H9 (cell line): ENCODE measurements at regions not wholly inside any gene's neighbourhood (a gene's known extent, or its start where the extent isn't known, plus 50 kb on each side); places are given as distances from the start of the nearest gene placed in this dataset.

Experiments
- DNase-seq: peaks from one replicate; pipeline ENCODE4 v3.0.0-alpha.2; 2017
- H2AFZ ChIP-seq: one replicate; pipeline ENCODE4 v1.6.1; 2013; ENCODE audit warnings: mild to moderate bottlenecking, low read length, control low read depth, moderate library complexity
- H2AK5ac ChIP-seq: 2 replicates; pipeline ENCODE4 v1.6.1; 2013; ENCODE audit warnings: low read length, control low read depth, mixed read lengths; ENCODE audit not compliant: insufficient read length
- H2BK120ac ChIP-seq: one replicate; pipeline ENCODE4 v1.6.1; 2013; ENCODE audit warnings: low read depth, mild to moderate bottlenecking, low read length, control low read depth, inconsistent platforms; ENCODE audit not compliant: poor library complexity, severe bottlenecking
- H2BK12ac ChIP-seq: 2 replicates; pipeline ENCODE4 v1.6.1; 2013; ENCODE audit warnings: low read length, control low read depth, mixed read lengths, low read depth; ENCODE audit not compliant: insufficient read length
- H2BK15ac ChIP-seq: 2 replicates; pipeline ENCODE4 v1.6.1; 2013; ENCODE audit warnings: low read depth, low read length, control low read depth
- H2BK20ac ChIP-seq: one replicate; pipeline ENCODE4 v1.6.1; 2013; ENCODE audit warnings: low read depth, mild to moderate bottlenecking, low read length, control low read depth, inconsistent platforms; ENCODE audit not compliant: poor library complexity, severe bottlenecking
- H2BK5ac ChIP-seq: 2 replicates; pipeline ENCODE4 v1.6.1; 2013; ENCODE audit warnings: low read length, control low read depth, mixed read lengths; ENCODE audit not compliant: insufficient read length
- H3K14ac ChIP-seq: 2 replicates; pipeline ENCODE4 v1.6.1; 2013; ENCODE audit warnings: low read length, control low read depth; ENCODE audit not compliant: insufficient read depth
- H3K18ac ChIP-seq: 2 replicates; pipeline ENCODE4 v1.6.1; 2013; ENCODE audit warnings: low read depth, mild to moderate bottlenecking, mixed read lengths, low read length, control low read depth; ENCODE audit not compliant: insufficient read length
- H3K23ac ChIP-seq: 2 replicates; pipeline ENCODE4 v1.6.1; 2013; ENCODE audit warnings: low read length, control low read depth, mixed read lengths, low read depth; ENCODE audit not compliant: insufficient read length
- H3K23me2 ChIP-seq: 2 replicates; pipeline ENCODE4 v1.6.1; 2013; ENCODE audit warnings: low read depth, mild to moderate bottlenecking, mixed read lengths, low read length, control low read depth; ENCODE audit not compliant: insufficient read length, poor library complexity, severe bottlenecking
- H3K27ac ChIP-seq: 2 replicates; pipeline ENCODE4 v1.5.1; 2013; ENCODE audit warnings: low read length, control low read depth, mixed read lengths, low read depth; ENCODE audit not compliant: insufficient read length
- H3K27me3 ChIP-seq: 2 replicates; pipeline ENCODE4 v1.6.1; 2013; ENCODE audit warnings: low read length, control low read depth, inconsistent platforms; ENCODE audit not compliant: insufficient read depth
- H3K4ac ChIP-seq: 2 replicates; pipeline ENCODE4 v1.6.1; 2013; ENCODE audit warnings: low read depth, mild to moderate bottlenecking, control low read depth, inconsistent platforms, low read length, moderate library complexity
- H3K4me1 ChIP-seq: 2 replicates; pipeline ENCODE4 v1.6.1; 2013; ENCODE audit warnings: low read length, control low read depth, inconsistent platforms; ENCODE audit not compliant: insufficient read depth
- H3K4me2 ChIP-seq: 2 replicates; pipeline ENCODE4 v1.6.1; 2013; ENCODE audit warnings: low read length, control low read depth, mixed read lengths; ENCODE audit not compliant: insufficient read length, insufficient read depth
- H3K56ac ChIP-seq: 2 replicates; pipeline ENCODE4 v1.6.1; 2013; ENCODE audit warnings: low read depth, mild to moderate bottlenecking, mixed read lengths, low read length, control low read depth; ENCODE audit not compliant: insufficient read length
- H3K79me1 ChIP-seq: 2 replicates; pipeline ENCODE4 v1.6.1; 2013; ENCODE audit warnings: low read depth, mild to moderate bottlenecking, moderate library complexity, low read length, control low read depth, inconsistent platforms; ENCODE audit not compliant: insufficient read depth, poor library complexity, severe bottlenecking
- H3K79me2 ChIP-seq: 2 replicates; pipeline ENCODE4 v1.6.1; 2013; ENCODE audit warnings: low read length, control low read depth, inconsistent platforms; ENCODE audit not compliant: insufficient read depth
- H3K9ac ChIP-seq: 2 replicates; pipeline ENCODE4 v1.6.1; 2013; ENCODE audit warnings: low read length, control low read depth, mixed read lengths; ENCODE audit not compliant: insufficient read length; ENCODE audit errors: extremely low read depth
- H3K9me3 ChIP-seq: one replicate; pipeline ENCODE4 v1.6.1; 2013; ENCODE audit warnings: low read depth, low read length, inconsistent platforms; ENCODE audit not compliant: control insufficient read depth
- H3T11ph ChIP-seq: one replicate; pipeline ENCODE4 v1.6.1; 2013; ENCODE audit warnings: mild to moderate bottlenecking, low read length, control low read depth, inconsistent platforms
- H4K20me1 ChIP-seq: one replicate; pipeline ENCODE4 v1.6.1; 2013; ENCODE audit not compliant: control insufficient read depth, insufficient read length, insufficient read depth
- H4K5ac ChIP-seq: 2 replicates; pipeline ENCODE4 v1.6.1; 2013; ENCODE audit warnings: low read depth, mild to moderate bottlenecking, mixed read lengths, low read length, control low read depth; ENCODE audit not compliant: insufficient read length
- H4K8ac ChIP-seq: replicated peaks from 2 replicates; pipeline ENCODE4 v1.6.1; 2013; ENCODE audit warnings: low read length, control low read depth, mixed read lengths, low read depth; ENCODE audit not compliant: insufficient read length
- H4K91ac ChIP-seq: 2 replicates; pipeline ENCODE4 v1.6.1; 2013; ENCODE audit warnings: low read depth, mild to moderate bottlenecking, moderate library complexity, mixed read lengths, low read length, control low read depth; ENCODE audit not compliant: insufficient read length
- H3K27ac Mint-ChIP-seq, 3 experiments: 2 replicates in 2 of 3; 3 replicates in 1 of 3; pipeline ENCODE4 v1.8.0; 2020 to 2021; ENCODE audit warnings: mixed read lengths in 3 of 3, mild to moderate bottlenecking in 1 of 3, moderate library complexity in 1 of 3
- H3K27me3 Mint-ChIP-seq: 2 replicates; pipeline ENCODE4 v1.8.0; 2021; ENCODE audit warnings: low read depth, mild to moderate bottlenecking, moderate library complexity, mixed read lengths
- H3K36me3 Mint-ChIP-seq, 3 experiments: 2 replicates in 2 of 3; 3 replicates in 1 of 3; pipeline ENCODE4 v1.8.0; 2020 to 2021; ENCODE audit warnings: low read depth in 3 of 3, mixed read lengths in 3 of 3; ENCODE audit not compliant: insufficient read depth in 1 of 3
- H3K4me1 Mint-ChIP-seq, 2 experiments: 2 replicates each; pipeline ENCODE4 v1.8.0; 2020; ENCODE audit warnings: mixed read lengths in 2 of 2
- H3K4me3 Mint-ChIP-seq, 2 experiments: 2 replicates in 1 of 2; 3 replicates in 1 of 2; pipeline ENCODE4 v1.8.0; 2020 to 2021; ENCODE audit warnings: mild to moderate bottlenecking in 2 of 2, mixed read lengths in 2 of 2, moderate library complexity in 1 of 2
- H3K9me3 Mint-ChIP-seq, 2 experiments: 2 replicates in 1 of 2; 3 replicates in 1 of 2; pipeline ENCODE4 v1.8.0; 2020; ENCODE audit warnings: mild to moderate bottlenecking in 2 of 2, mixed read lengths in 2 of 2, moderate library complexity in 1 of 2
- WGBS: extraction: QIAGEN DNeasy Blood & Tissue Kit; methylation state at CpG from one replicate; pipeline ENCODE4 v1.1.7; 2013; ENCODE audit warnings: missing lambda C conversion rate, low lambda C conversion rate, mixed read lengths; ENCODE audit not compliant: insufficient read length; ENCODE audit errors: extremely low coverage; 5-methylcytosine and 5-hydroxymethylcytosine counted together
- TF ChIP-seq, protein P1 (sequence below): fragments of 200-600 bp; sonication (generic); conservative IDR thresholded peaks from 3 replicates; pipeline ENCODE4 v1.8.0; 2021; ENCODE audit warnings: antibody characterized with exemption, mild to moderate bottlenecking

DNA sequence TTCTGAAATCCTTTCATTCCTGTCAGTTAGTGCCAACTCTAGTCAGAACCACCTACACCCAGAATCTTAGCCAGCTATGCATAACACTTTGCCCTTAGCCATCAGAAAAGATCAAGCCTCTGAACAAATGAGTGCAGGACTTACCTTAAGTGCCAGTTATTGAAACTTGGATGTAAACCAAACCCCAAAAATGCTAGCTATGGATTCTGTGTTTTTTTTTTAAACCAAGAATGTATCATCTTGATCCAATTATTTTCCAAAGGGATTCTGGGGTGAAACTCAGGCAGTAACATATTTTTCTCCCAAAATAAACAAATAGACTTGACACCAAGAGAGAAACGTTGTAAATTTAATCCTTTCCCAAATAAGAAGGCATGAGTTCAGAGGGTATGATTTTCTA, 538.6 kb upstream of the ADAMTS5 start:
- H3K4me1 Mint-ChIP-seq: no peaks in the 10 kb centered on the region

More for the DNA sequence above, 538.6 kb upstream of the ADAMTS5 start:
- Histone ChIP-seq H2BK15ac (no peak overlapping the region), H3K23ac (no peak overlapping the region), H3K4ac (no peak overlapping the region), H2BK12ac (no peak overlapping the region), H3K79me2 (no peaks in the 10 kb centered on the region), H3K4me1 (no peaks in the 10 kb centered on the region), H3K79me1 (no peaks in the 10 kb centered on the region), H2BK120ac (no peak overlapping the region), H3K14ac (no peak overlapping the region), H2AFZ (no peak overlapping the region), H3T11ph (no peak overlapping the region), H3K9ac (no peak overlapping the region), H3K18ac (no peak overlapping the region), H2BK20ac (no peak overlapping the region), H4K5ac (no peak overlapping the region), H3K56ac (no peak overlapping the region), H2BK5ac (no peak overlapping the region), H4K20me1 (no peaks in the 10 kb centered on the region), H3K23me2 (no peaks in the 10 kb centered on the region), H4K8ac (no peak overlapping the region), H3K27ac (no peak overlapping the region), H4K91ac (no peak overlapping the region), H3K27me3 (no peaks in the 10 kb centered on the region), H3K4me2 (no peak overlapping the region), H3K9me3 (no peaks in the 10 kb centered on the region), H2AK5ac (no peak overlapping the region)
- peaks cover 0 to 7% of the 10 kb centered on the region in 2 experiments; a peak in 3 of 5 replicates for H3K9me3 Mint-ChIP-seq
- no peaks in the 10 kb centered on the region; a peak in 1 of 7 replicates for H3K36me3 Mint-ChIP-seq
- no CpG with 5 or more reads among the region's 1 CpG for WGBS
- DNase-seq: no peak
- H3K27me3 Mint-ChIP-seq: no peaks in the 10 kb centered on the region
- H3K27ac Mint-ChIP-seq: no peak overlapping the region
- TF ChIP-seq, protein P1, sequence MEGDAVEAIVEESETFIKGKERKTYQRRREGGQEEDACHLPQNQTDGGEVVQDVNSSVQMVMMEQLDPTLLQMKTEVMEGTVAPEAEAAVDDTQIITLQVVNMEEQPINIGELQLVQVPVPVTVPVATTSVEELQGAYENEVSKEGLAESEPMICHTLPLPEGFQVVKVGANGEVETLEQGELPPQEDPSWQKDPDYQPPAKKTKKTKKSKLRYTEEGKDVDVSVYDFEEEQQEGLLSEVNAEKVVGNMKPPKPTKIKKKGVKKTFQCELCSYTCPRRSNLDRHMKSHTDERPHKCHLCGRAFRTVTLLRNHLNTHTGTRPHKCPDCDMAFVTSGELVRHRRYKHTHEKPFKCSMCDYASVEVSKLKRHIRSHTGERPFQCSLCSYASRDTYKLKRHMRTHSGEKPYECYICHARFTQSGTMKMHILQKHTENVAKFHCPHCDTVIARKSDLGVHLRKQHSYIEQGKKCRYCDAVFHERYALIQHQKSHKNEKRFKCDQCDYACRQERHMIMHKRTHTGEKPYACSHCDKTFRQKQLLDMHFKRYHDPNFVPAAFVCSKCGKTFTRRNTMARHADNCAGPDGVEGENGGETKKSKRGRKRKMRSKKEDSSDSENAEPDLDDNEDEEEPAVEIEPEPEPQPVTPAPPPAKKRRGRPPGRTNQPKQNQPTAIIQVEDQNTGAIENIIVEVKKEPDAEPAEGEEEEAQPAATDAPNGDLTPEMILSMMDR: no peak
- no peak overlapping the region for H3K4me3 Mint-ChIP-seq
